SK-N-MC (cell line): ENCODE measurements at regions not wholly inside any gene's neighbourhood (a gene's known extent, or its start where the extent isn't known, plus 50 kb on each side); places are given as distances from the start of the nearest gene placed in this dataset.

ENCODE experiments used
- EZH2 ChIP-seq: fragments of 200-600 bp; sonication (generic); IDR thresholded peaks from one replicate; pipeline ENCODE4 v1.6.1; 2017; ENCODE audit warnings: antibody characterized with exemption
- FOXP2 ChIP-seq: optimal IDR thresholded peaks from 2 replicates; pipeline ENCODE3; 2011; ENCODE audit warnings: mild to moderate bottlenecking, moderate library complexity; ENCODE audit not compliant: insufficient read depth; ENCODE audit errors: extremely low read length, control extremely low read depth
- POLR2AphosphoS5 ChIP-seq: IDR thresholded peaks from 2 replicates; pipeline ENCODE4 v1.6.1; 2012; ENCODE audit warnings: mild to moderate bottlenecking, low read depth, low read length, borderline replicate concordance

GRCh38 chr12:115846516-115846915 is 431.0 kb downstream of the MED13L start:
- TF ChIP-seq POLR2AphosphoS5 (no peak), EZH2 (no peak), FOXP2 (no peak)
